K562 (cell line): ENCODE measurements at regions not wholly inside any gene's neighbourhood (a gene's known extent, or its start where the extent isn't known, plus 50 kb on each side); places are given as distances from the start of the nearest gene placed in this dataset.

Experiments
- CTCF ChIP-seq, 3 experiments: IDR thresholded peaks in 2 of 3; conservative IDR thresholded peaks in 1 of 3; 2 replicates each; pipeline ENCODE4 v1.5.1; 2011 to 2012; ENCODE audit warnings: low read length in 3 of 3, mild to moderate bottlenecking in 3 of 3, control low read depth in 2 of 3, improper control_type of control experiment in 1 of 3, inconsistent platforms in 1 of 3, low read depth in 1 of 3, mixed read lengths in 1 of 3, moderate library complexity in 1 of 3; ENCODE audit not compliant: insufficient read depth in 2 of 3
- E2F5 ChIP-seq: sonication (generic); formaldehyde crosslinking; IDR thresholded peaks from 2 replicates; pipeline ENCODE4 v1.8.0; 2022; ENCODE audit warnings: mild to moderate bottlenecking, missing genetic modification reagents
- ESRRA ChIP-seq: fragments of 450-650 bp; IDR thresholded peaks from 2 replicates; pipeline ENCODE4 v1.6.1; 2014; ENCODE audit warnings: low read depth, mild to moderate bottlenecking, moderate library complexity, borderline replicate concordance
- FOXJ3 ChIP-seq: sonication (generic); formaldehyde crosslinking; IDR thresholded peaks from 2 replicates; pipeline ENCODE4 v1.4.0; 2020; ENCODE audit warnings: mild to moderate bottlenecking, missing genetic modification reagents
- HNRNPUL1 ChIP-seq: fragments of 200-400 bp; formaldehyde crosslinking; IDR thresholded peaks from 2 replicates; pipeline ENCODE4 v1.6.1; 2017; ENCODE audit warnings: low read length
- MEIS2 ChIP-seq: fragments of 450-650 bp; IDR thresholded peaks from 2 replicates; pipeline ENCODE4 v1.6.1; 2014; ENCODE audit warnings: mild to moderate bottlenecking; ENCODE audit not compliant: partially characterized antibody
- MTA3 ChIP-seq: fragments of 450-650 bp; formaldehyde crosslinking; IDR thresholded peaks from 2 replicates; pipeline ENCODE4 v1.6.1; 2017; ENCODE audit warnings: mild to moderate bottlenecking, borderline replicate concordance
- USF2 ChIP-seq: sonication (generic); formaldehyde crosslinking; IDR thresholded peaks from 2 replicates; pipeline ENCODE4 v1.5.0; 2020; ENCODE audit warnings: missing genetic modification reagents
- ZFX ChIP-seq: sonication (generic); formaldehyde crosslinking; IDR thresholded peaks from 2 replicates; pipeline ENCODE4 v1.8.0; 2022; ENCODE audit warnings: mild to moderate bottlenecking, missing genetic modification reagents, moderate library complexity
- TF ChIP-seq, protein P1 (sequence below), 2 experiments: fragments of 250-450 bp in 1 of 2; fragments of 450-650 bp in 1 of 2; sonication (Bioruptor Pico) in 1 of 2; IDR thresholded peaks; 2 replicates each; pipeline versions ENCODE4 v1.6.1 to v1.8.0; 2016 to 2021; ENCODE audit warnings: mild to moderate bottlenecking in 2 of 2, moderate library complexity in 2 of 2, missing compliant biosample characterization in 1 of 2, missing genetic modification characterization in 1 of 2

DNA sequence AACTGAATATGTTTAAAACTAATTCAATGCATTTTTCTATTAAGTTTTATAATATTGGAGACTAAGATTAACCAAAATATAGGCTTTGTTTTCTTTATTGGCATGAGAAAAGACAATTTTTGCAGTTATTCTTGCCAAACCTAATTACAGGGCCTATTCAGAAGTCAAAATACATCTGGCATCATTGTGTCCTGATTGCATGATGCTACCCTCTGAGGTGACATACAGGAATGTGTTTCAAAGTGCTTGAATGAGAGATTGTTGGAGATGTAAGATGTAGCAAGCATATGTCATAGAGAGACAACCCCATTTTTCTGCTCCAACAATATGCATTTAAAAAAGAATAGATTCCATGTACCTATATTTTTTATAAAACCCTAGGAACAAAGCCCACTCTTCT, 1036.4 kb downstream of the PCDH18 start:
- no peak for TF ChIP-seq MTA3
- no peak for TF ChIP-seq ZFX
- TF ChIP-seq FOXJ3 = no peak
- TF ChIP-seq E2F5 (CRISPR knock-in tag) = no peak
- no peak for TF ChIP-seq HNRNPUL1
- TF ChIP-seq USF2 (CRISPR knock-in tag) = no peak
- TF ChIP-seq CTCF (IDR thresholded peaks at IDR 0.05 in 2 of 3, conservative IDR thresholded peaks at IDR 0.05 in 1 of 3; ENCODE audit: insufficient read depth in 2 of 3, low read depth in 1 of 3, low read length in 3 of 3) = no peak
- TF ChIP-seq ESRRA = no peak
- TF ChIP-seq, protein P1, sequence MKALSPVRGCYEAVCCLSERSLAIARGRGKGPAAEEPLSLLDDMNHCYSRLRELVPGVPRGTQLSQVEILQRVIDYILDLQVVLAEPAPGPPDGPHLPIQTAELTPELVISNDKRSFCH (CRISPR knock-in tag; IDR thresholded peaks at IDR 0.05) = no peak
- TF ChIP-seq, protein P1 (tag; IDR thresholded peaks at IDR 0.05) = no peak
- no peak for TF ChIP-seq MEIS2
